ENCODE measurements at regions not wholly inside any gene's neighbourhood (a gene's known extent, or its start where the extent isn't known, plus 50 kb on each side); places are given as distances from the start of the nearest gene placed in this dataset.

GRCh38 chr16:59567496-59567895 lies 833.4 kb upstream of the GOT2 start:
- Mint-ChIP-seq H3K27ac (no peak overlapping the region), H3K36me3 (ENCODE audit: low read depth) (no peaks in the 10 kb centered on the region), H3K4me1 (no peaks in the 10 kb centered on the region), H3K4me3 (no peak overlapping the region), H3K27me3 (no peaks in the 10 kb centered on the region), H3K9me3 (no peaks in the 10 kb centered on the region)
- DNase-seq (no peak), ATAC-seq (ENCODE audit: low read depth) (no peak)
- intact Hi-C loops (cut with micrococcal nuclease): no loop called here
- TF ChIP-seq CTCF (IDR thresholded peaks at IDR 0.05): no peak
- ChIA-PET CTCF (no interaction called here), POLR2A (no interaction called here)

GRCh38 chr16:59566446-59566845 lies 832.3 kb upstream of the GOT2 start:
- no peak for DNase-seq
- Mint-ChIP-seq H3K27me3 (no peaks in the 10 kb centered on the region), H3K27ac (no peak overlapping the region), H3K36me3 (ENCODE audit: low read depth) (no peaks in the 10 kb centered on the region), H3K4me1 (no peaks in the 10 kb centered on the region), H3K4me3 (no peak overlapping the region), H3K9me3 (no peaks in the 10 kb centered on the region)
- ChIA-PET POLR2A (no interaction called here), CTCF (no interaction called here)
- no peak for ATAC-seq (ENCODE audit: low read depth)
- intact Hi-C loops (cut with micrococcal nuclease): no loop called here
- no peak for TF ChIP-seq CTCF (IDR thresholded peaks at IDR 0.05)

GRCh38 chr16:59558679-59559078 lies 824.6 kb upstream of the GOT2 start:
- no peaks in the 10 kb centered on the region for H3K4me1 Mint-ChIP-seq
- TF ChIP-seq CTCF (IDR thresholded peaks at IDR 0.05): no peak

GRCh38 chr16:59552164-59552563 lies 818.0 kb upstream of the GOT2 start:
- TF ChIP-seq CTCF (IDR thresholded peaks at IDR 0.05): no peak
- ATAC-seq (ENCODE audit: low read depth): no peak
- no peak for DNase-seq
- H3K9me3 Mint-ChIP-seq: no peaks in the 10 kb centered on the region
- intact Hi-C loops (cut with micrococcal nuclease): no loop called here
- CTCF ChIA-PET: no interaction called here
- no peaks in the 10 kb centered on the region for H3K27me3 Mint-ChIP-seq
- H3K27ac Mint-ChIP-seq: no peak overlapping the region
- no peaks in the 10 kb centered on the region for H3K36me3 Mint-ChIP-seq (ENCODE audit: low read depth)
- no peaks in the 10 kb centered on the region for H3K4me1 Mint-ChIP-seq
- POLR2A ChIA-PET: no interaction called here
- no peak overlapping the region for H3K4me3 Mint-ChIP-seq

More at GRCh38 chr16:59558679-59559078, 824.6 kb upstream of the GOT2 start:
- intact Hi-C loops (cut with micrococcal nuclease): no loop called here
- H3K36me3 Mint-ChIP-seq (ENCODE audit: low read depth): no peaks in the 10 kb centered on the region
- ChIA-PET CTCF (no interaction called here), POLR2A (no interaction called here)
- no peak overlapping the region for H3K27ac Mint-ChIP-seq
- DNase-seq (no peak), ATAC-seq (ENCODE audit: low read depth) (no peak)
- H3K4me3 Mint-ChIP-seq: no peak overlapping the region
- H3K27me3 Mint-ChIP-seq: no peaks in the 10 kb centered on the region
- H3K9me3 Mint-ChIP-seq: no peaks in the 10 kb centered on the region

- POLR2A ChIA-PET: no interaction called here
These were observed 811.6 kb upstream of the GOT2 start for GRCh38 chr16:59545721-59546120.

More at GRCh38 chr16:59545721-59546120, 811.6 kb upstream of the GOT2 start:
- H3K4me1 Mint-ChIP-seq: no peaks in the 10 kb centered on the region
- ATAC-seq (ENCODE audit: low read depth): no peak
- H3K4me3 Mint-ChIP-seq: no peak overlapping the region
- H3K27ac Mint-ChIP-seq: no peak overlapping the region
- DNase-seq: no peak
- no peaks in the 10 kb centered on the region for H3K27me3 Mint-ChIP-seq
- intact Hi-C loops (cut with micrococcal nuclease): no loop called here
- no peaks in the 10 kb centered on the region for H3K9me3 Mint-ChIP-seq
- TF ChIP-seq CTCF (IDR thresholded peaks at IDR 0.05): no peak
- H3K36me3 Mint-ChIP-seq (ENCODE audit: low read depth): no peaks in the 10 kb centered on the region
- CTCF ChIA-PET: no interaction called here
